ENCODE measurements at regions not wholly inside any gene's neighbourhood (a gene's known extent, or its start where the extent isn't known, plus 50 kb on each side); places are given as distances from the start of the nearest gene placed in this dataset.
"Not testable (repeated sequence)": the region's sequence is repeated elsewhere in the genome, so short reads cannot be mapped to it uniquely, and the experiment has no call there.

DNA sequence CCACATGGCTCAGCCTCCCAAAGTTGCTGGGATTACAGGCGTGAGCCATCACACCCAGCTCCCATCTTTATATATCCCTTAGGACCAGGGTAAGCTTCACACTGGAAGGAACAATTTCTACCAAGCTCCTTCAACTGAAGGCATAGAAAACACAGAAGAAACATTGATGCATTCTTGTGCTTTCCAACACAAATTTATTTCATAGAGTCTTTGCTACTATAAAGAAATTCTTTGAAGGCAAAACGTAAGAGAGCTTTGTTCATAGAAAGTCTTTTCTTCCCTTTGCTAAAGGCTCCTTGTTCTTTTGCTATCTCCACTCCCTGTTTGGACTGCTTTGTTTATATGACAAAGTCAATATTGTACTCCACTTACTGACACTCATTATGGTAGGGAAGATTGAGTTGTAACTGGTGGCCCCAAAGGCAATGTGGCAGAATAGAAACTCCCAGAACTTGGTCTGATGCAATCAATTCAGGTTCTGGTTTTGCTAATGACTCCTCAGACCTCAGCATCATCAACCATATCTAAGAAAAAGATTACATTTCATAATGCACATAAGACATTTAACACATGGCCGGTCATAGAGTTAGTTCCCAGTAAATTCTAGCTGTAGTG, 97.4 kb upstream of the CLINT1 start:
- peak in 1 of 2 donors; percentile 43 for DNase-seq

DNA sequence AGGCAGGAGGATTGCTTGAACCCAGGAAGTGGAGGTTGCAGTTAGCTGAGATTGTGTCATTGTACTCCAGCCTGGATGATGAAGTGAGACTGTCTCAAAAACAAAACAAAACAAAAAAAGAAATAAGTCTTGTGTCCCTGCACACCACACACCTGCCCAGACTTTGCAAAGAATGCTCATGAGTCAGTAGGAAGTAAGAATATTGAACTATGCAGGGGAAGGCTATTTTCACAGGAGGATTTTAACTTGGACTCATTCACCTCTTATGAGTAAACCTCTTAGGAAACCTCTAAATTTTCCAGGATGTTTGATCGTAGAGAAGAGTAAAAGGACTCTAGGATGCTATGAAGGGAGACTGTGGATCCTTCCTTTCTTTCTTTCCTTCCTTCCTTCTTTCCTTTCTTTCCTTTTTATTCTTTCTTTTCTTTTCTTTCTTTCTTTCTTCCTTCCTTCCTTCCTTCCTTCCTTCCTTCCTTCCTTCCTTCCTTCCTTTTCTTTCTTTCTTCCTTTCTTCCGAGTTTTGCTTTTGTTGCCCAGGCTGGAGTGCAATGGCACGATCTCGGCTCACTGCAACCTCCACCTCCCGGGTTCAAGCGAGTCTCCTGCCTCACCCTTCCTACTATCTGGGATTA, 96.7 kb upstream of the CLINT1 start:
- DNase-seq = no peak

DNA sequence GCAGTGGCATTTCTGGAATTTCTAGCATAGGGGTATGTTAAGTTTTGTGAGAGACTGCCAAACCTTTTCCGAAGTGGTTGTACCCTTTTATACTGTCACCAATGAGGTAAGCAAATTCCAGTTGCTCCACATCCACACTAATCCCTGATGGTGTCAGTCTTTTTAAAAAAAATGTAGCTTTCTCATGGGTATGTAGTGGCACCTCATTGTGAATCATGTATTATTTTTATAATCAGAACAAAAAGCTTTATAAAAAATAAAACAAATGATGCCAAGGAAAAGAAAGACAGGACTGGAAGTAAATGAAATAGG, 93.4 kb upstream of the CLINT1 start:
- no peak for DNase-seq

DNA sequence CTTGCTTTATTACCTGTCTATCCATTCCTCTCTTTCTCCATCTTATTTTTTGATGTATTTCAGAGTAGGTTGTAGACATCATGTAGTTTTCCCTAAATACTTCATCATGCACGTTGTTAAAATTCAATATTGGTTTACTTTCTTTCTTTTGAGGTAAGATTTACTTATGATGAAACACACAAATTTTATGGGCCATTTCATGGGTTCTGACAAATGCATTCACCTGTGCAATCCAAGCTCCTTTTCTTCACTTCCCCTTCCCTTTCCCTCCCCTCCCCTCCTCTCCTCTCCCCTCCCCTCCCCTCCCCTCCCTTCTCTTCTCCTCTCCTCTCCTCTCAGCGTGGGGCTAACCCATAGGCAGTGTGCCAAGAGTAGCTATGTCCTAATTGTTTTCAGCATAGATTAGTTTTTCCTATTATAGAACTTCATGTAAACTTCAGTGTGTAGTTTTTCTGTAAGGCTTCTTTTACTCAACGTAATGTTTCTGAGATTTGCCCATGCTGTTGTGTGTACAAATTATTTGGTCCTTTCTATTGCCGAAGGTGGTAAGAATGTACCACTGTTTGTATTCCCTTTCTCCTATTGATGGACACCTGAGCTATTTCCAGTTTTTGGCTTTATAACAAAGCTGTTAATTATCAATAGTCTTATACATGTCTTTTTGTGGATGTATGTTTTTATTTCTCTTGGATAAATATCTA, 92.9 kb upstream of the CLINT1 start:
- DNase-seq = no peak

DNA sequence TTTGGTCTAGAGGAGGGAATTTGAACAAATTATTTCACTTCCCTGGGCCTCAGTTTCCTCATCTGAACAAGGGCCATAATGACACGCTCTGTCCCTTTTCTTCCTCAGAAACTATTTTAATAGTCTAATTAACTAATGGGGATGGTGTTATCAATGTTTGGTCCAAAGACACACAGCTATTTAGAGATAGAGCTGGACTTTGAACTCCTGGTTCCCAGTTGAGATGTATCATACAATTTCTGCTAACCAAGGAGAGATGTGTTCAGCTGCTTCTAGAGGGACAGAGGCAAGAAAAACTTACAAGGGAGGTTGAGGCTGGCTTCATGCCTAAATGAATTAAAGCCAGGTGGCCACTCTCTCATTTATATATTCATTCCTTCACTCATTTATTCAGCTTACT, 90.6 kb upstream of the CLINT1 start:
- DNase-seq = no peak

DNA sequence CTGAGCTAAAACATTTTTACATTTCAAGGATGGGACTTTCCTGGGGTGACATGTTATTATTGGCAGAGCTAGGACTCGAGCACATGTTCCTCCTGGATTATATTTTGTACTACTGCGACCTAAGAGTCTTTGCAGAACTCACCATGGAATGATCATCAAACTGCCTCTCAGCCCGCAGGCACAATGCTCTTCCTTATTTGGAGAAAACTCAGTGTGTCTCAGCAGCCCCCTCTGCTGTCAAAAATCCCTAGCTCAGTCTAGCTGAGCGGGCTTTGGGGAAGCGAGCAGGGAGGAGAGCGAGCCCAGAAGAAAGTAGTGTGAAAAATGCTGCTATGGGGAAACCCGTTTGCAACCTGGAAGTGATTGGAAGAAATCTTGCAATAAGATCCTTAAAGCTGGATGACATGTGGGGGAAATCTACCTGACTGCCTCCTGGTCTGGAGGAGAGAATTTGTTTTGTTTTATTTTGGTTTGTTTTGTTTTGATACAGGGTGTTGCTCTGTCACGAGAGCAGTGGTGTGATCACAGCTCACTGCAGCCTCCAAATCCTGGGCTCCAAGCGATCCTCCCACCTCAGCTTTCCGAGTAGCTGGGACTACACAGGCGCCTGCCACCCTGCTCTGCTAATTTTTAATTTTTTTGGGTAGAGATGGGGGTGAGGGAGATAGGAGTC, 89.9 kb upstream of the CLINT1 start:
- peak; percentile 71 to 76 for DNase-seq

DNA sequence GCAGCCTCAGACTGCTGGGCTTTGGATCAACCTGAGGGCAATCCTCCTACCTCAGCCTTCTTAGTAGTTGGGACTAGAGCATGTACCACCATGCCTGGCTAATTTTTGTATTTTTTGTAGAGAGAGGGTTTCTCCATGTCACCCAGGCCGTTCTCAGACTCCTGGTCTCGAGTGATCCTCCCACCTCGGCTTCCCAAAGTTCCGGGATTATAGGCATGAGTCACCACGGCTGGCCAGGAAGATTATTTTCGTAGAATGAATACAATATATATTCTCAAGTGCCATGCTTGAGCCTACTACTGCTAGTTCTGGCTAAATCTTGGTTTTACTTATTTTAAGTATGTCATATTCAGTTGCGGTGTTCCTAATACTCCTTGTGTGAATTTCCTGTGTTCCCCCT, 88.2 kb upstream of the CLINT1 start:
- DNase-seq = no peak

DNA sequence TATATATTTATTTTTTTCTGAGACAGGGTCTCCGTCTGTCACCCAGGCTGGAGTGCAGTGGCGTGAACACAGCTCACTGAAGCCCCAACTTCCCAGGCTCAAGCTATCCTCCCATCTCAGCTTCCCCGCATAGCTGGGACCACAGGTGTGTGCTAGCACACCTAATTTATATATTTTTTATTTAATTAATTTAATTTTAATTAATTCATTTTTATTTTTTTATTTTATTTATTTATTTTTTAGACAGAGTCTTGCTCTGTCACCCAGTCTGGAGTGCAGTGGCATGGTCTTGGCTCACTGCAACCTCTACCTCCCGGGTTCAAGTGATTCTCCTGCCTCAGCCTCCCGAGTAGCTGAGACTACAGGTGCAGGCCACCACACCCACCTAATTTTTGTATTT, 86.9 kb upstream of the CLINT1 start:
- not testable (repeated sequence) for DNase-seq

DNA sequence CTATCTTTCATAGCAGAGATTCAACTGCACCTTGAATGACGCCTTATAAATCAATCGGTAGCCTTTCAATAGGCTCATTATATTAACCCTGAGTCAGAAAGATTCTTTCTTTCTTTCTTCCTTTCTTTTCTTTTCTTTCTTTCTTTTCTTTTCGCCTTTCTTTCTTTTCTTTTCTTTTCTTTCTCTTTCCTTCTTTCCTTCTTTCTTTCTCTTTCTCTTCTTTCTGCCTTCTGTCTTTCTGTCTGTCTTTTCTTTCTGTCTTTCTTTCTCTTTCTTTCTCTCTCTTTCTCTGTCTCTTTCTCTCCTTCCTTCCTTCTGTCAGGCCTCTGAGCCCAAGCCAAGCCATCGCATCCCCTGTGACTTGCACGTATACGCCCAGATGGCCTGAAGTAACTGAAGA, 86.0 kb upstream of the CLINT1 start:
- DNase-seq = no peak

DNA sequence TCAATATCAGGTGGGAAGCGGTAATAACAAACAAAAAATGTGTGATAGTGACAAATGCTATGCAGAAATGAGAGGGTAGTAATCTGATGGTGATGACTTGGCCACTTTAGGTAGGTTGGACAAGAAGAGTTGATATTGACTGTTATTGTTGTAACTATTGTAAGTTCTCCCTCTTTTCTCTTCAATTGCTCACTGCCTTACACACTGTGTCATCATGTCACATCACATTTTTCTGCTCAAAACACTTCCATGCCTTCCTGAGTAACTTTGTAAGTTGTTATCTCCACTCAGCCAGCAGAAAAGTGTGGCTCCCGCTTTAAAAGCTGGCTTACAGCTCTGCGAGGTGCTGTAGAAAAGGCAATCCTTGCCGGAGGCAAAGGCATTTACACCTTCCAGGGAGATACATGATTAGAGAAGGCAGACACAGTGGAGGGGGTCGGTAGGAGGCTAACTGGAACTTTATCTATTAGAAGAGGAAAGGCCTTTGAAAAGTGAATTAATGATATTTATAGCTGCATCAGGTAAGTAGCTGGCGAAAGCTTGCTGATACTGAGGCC, 85.2 kb upstream of the CLINT1 start:
- DNase-seq = no peak

DNA sequence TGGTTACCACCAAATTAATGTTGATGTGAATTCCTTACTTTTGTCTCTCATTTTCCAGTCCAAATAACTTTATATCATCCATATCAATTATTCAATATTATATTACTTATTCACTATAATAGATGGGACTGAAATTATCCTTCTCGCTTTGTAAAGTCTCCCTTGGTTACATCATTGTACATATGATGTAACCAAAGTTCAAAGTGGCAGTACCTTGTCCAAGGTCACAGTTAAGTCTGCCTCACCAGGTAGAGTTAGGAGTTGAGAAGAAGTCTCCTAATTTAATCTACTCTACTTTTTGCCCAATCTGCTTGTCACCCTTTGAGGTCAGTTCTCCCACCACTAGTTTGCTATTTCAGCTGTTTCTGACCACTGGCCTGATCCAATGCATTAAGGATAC, 83.7 kb upstream of the CLINT1 start:
- no peak for DNase-seq

DNA sequence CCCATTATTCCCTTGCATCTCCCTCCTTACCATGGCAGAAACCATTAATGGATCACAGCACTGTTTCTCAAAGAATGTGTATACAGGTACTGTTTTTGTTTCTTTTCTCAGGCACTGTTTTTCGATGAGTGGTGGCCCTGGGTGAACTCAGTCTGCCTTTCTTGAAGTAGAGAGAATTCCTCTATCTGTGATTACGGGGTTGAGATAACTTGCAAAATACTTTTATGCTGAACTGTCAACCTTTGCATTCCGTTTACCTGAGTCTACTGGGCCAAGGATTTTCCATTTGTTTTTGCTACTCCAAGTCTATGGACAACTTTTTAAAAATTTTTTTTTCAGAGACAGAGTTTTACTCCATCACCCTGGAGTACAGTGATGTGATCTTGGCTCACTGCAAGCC, 82.7 kb upstream of the CLINT1 start:
- no peak for DNase-seq

DNA sequence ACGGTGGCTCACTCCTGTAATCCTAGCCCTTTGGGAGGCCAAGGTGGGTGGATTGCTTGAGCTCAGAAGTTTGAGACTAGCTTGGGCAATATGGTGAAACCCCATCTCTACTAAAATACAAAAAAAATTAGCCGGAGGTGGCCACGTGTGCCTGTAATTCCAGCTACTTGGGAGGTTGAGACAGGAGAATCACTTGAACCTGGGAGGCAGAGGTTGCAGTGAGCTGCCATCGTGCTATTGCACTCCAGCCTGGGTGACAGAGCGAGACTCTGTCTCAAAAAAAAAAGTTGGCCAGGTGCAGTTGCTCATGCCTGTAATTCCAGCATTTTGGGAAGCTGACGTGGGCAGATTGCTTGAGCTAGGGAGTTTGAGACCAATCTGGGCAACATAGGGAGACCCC, 79.2 kb upstream of the CLINT1 start:
- not testable (repeated sequence) for DNase-seq

DNA sequence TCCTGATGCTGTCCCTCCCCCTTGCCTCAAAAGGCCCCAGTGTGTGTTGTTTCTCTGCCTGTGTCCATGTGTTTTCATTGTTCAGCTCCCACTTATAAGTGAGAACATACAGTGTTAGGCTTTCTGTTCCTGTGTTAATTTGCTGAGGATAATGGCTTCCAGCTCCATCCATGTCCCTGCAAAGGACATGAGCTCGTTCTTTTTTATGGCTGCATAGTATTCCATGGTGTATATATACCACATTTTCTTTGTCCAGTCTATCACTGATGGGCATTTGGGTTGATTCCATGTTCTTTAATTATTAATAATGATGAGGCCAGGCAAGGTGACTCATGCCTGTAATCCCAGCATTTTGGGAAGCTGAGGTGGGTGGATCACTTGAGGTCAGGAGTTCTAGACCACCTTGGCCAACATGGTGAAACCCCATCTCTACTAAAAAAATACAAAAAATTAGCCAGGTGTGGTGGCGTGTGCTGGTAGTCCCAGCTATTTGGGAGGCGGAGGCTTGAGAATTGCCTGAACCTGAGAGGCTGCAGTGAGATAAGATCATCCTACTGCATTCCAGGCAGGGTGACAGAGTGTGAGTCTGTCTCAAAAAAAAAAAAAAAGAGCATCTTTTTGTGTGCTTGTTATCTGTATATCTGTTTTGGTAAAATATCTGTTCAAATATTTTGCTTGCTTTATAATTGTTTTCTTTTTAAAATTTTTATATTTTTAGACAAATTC, 78.0 kb upstream of the CLINT1 start:
- not testable (repeated sequence) for DNase-seq

DNA sequence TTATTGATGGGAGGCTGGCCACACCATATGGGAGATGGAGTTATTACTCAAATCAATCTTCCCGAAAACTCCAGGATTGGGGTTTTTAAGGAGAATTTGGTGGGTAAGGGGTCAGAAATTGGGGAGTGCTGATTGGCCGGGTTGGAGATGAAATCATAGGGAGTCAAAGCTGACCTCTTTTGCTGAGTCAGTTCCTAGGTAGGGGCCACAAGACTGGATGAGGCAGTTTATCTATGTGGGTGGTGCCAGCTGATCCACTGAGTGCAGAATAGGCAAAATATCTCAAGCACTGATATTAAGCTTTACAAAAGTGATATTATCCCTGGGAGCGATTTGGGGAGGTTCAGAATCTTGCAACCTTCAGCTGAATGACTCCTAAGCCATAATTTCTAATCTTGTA, 75.7 kb upstream of the CLINT1 start:
- DNase-seq = no peak

DNA sequence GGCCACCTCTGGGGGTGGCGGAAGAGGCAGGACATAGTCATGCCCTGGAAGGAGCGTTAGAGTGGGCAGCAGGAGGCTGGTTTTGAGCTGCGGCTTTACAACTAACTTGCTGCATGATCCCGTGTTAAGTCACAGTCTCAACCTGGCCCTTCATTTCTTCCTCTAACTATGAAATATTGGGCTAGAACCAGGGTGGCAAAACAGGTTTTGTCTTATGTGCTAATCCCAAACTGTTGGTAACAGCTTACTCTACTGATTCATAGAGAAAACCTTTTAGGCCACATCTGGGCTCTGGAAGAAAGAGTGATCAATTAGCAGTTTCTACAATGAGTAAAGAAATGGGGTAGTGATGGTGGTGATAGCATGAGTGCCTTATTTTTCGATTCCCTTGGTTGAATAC, 74.1 kb upstream of the CLINT1 start:
- no peak for DNase-seq

DNA sequence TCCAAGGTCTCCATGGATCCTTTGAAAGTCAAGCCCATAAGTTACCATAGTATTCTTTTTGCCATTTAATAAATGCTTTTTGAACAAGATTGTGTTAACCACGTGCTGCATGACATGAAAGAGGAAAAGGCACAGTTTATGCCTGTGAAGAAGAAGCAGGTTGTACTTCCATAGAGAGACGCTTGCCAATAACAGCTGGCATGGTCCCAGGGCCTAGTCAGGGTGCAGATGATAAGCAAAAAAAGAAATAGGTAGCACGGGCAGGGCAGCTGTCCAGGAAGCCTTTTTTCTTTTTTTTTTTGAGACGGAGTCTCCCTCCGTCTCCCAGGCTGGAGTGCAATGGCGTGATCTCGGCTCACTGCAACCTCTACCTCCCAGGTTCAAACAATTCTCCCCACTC, 71.8 kb upstream of the CLINT1 start:
- DNase-seq = no peak

DNA sequence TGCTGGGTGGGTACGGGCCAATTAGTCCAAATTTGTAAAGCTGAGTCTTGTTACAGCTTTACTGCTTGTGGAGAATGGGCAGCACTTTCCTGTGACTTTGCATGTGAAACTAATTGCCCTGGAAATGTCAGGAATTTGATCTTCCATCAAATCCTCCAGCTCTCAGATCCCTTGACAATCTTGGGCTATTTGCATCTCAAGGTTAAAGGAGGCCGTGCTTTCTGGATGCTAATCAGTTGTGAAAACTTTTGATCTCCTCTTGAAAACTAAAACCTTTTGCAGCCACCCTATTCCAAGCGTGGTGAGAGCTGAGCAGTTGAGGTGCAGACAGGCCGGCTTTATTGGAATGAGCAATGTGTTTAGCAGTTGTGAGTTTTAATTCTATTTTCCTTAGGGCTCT, 68.0 kb upstream of the CLINT1 start:
- no peak for DNase-seq

DNA sequence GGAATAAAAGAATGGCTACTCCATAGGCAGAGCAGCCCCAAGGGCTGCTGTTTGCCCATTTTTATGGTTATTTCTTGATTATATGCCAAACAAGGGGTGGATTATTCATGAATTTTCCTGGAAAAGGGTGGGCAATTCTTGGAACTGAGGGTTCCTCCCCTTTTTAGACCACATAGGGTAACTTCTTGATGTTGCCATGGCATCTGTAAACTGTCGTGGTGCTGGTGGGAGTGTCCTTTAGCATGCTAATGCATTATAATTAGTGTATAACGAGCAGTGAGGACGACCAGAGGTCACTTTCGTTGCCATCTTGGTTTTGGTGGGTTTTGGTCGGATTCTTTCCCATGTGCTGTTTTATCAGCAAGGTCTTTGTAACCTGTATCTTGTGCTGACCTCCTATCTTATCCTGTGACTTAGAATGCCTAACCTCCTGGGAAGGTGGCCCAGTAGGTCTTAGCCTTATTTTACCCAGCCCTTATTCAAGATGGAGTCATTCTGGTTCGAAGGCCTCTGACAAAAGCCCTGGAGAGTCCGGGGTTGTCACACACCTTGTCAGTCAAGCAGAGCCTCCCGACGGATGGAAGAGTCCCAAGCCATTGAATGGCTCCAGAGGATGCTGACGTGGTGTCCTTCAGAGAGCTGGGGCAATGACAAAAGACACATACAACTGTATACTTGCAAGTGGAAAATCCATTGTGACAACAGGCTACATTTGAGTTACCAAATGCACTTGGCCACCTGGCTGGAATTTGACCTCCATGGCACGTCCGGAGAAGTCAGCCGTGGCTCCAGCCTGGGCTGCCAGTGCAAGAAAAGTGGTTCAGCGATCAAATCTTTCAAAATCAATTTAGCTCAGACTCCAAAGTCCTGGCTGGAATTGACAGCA, 67.1 kb upstream of the CLINT1 start:
- no peak for DNase-seq

DNA sequence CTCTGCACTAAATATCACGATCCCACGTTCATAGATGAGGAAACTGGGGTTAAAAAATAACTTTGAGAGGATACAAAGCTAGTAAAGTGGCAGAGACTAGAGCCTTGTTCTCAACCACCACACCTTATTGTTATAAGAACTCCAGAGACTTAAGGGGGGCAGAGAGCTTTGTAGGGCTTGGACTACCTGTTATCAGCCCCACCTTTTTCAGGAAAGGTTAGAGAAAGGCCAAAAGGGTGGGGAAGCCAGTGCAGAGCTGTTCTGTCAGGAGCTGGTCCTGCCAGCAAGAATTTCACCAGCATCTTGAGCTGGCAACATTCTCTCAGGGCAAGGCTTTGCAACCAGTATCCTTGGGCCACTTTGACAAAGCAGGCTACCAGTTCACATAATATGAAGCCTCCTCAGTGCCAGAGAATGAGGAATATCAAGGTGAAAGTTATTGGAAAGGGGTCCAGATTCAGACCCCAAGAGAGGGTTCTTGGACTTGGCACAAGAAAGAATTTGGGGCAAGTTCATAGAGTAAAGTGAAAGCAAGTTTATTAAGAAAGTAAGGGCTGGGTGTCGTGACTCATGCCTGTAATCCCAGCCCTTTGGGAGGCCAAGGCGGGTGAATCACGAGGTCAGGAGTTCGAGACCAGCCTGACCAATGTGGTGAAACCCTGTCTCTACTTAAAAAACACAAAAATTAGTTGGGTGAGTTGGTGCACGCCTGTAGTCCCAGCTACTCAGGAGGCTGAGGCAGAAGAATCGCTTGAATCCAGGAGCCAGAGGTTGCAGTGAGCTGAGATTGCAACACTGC, 66.2 kb upstream of the CLINT1 start:
- no peak for DNase-seq

DNA sequence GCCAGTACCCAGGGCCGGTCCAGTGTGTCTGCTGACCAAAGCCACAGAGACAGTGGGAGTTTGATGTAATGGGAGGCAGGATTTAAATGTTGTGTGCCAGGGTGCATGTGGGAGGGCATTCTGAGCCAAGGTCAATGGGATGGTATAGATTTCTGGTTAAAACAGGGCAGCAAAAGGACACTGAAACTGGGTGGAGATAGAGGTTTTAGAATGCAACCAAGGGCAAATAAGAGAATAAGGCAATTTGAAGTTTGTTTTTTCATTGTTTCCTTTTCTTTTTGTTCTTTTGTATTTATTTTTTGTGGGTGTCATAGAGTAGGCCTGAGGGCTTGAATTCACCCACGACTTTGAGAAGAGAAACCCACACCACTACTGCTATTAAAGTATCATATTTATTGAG, 65.5 kb upstream of the CLINT1 start:
- no peak for DNase-seq
